Activated CD8-positive, alpha-beta T cell treated with anti-CD3 and anti-CD28 coated beads, Interleukin-2, amount 10 ng/mL, durations not matched to agents 7 days and 5 days (primary cell): ENCODE measurements at regions not wholly inside any gene's neighbourhood (a gene's known extent, or its start where the extent isn't known, plus 50 kb on each side); places are given as distances from the start of the nearest gene placed in this dataset.
"Not testable (repeated sequence)": the region's sequence is repeated elsewhere in the genome, so short reads cannot be mapped to it uniquely, and the experiment has no call there.

Experiments
- ATAC-seq: fragments of 150-1000 bp; cut with Tn5 transposase; one replicate; pipeline ENCODE4 v1.10.0; 2021; ENCODE audit warnings: moderate library complexity
- CTCF ChIA-PET: fragments of 350-600 bp; sonication (Branson Sonifier 250); formaldehyde crosslinking; loops from one replicate; lab custom pipeline; 2021; ENCODE audit warnings: antibody characterized with exemption; lab: Charles Lee
- POLR2A ChIA-PET: fragments of 350-600 bp; sonication (Branson Sonifier 250); formaldehyde crosslinking; loops from one replicate; lab custom pipeline; 2021; ENCODE audit warnings: antibody characterized with exemption; lab: Charles Lee
- DNase-seq: peaks from one replicate; pipeline ENCODE4 v3.0.0-alpha.2; 2020
- H3K27ac Mint-ChIP-seq: one replicate; pipeline ENCODE4 v1.8.0; 2021; ENCODE audit warnings: mild to moderate bottlenecking, mixed read lengths
- H3K27me3 Mint-ChIP-seq: one replicate; pipeline ENCODE4 v1.8.0; 2021; ENCODE audit warnings: low read depth, mixed read lengths
- H3K36me3 Mint-ChIP-seq: one replicate; pipeline ENCODE4 v1.8.0; 2021; ENCODE audit warnings: low read depth, mixed read lengths
- H3K4me1 Mint-ChIP-seq: one replicate; pipeline ENCODE4 v1.8.0; 2021; ENCODE audit warnings: low read depth, mixed read lengths
- H3K4me3 Mint-ChIP-seq: one replicate; pipeline ENCODE4 v1.8.0; 2021; ENCODE audit warnings: mild to moderate bottlenecking, mixed read lengths
- H3K9me3 Mint-ChIP-seq: one replicate; pipeline ENCODE4 v1.8.0; 2022; ENCODE audit warnings: mixed read lengths; ENCODE audit not compliant: insufficient read depth

GRCh38 chr10:30560326-30560725 lies 69.2 kb downstream of the LYZL2 start:
- Mint-ChIP-seq H3K4me1 (peaks cover 10% of the 10 kb centered on the region), H3K4me3 (no peak overlapping the region), H3K27me3 (peaks cover 14% of the 10 kb centered on the region), H3K27ac (no peak overlapping the region), H3K9me3 (no peaks in the 10 kb centered on the region), H3K36me3 (no peaks in the 10 kb centered on the region)
- DNase-seq, result no peak
- CTCF ChIA-PET, result interaction anchor here (1.1 to 1.4 kb wide), 3 partner anchors 22 to 146 kb away, joined by 3 to 4 read pairs (median 4); no protein-coding TSS in a partner anchor
- ATAC-seq, result no peak
- POLR2A ChIA-PET, result no interaction called here

- no peak overlapping the region for H3K27ac Mint-ChIP-seq
- no peaks in the 10 kb centered on the region for H3K36me3 Mint-ChIP-seq
- ChIA-PET POLR2A (no interaction called here), CTCF (interaction anchor here (0.7 to 1.4 kb wide), 4 partner anchors 23 to 145 kb away, joined by 3 to 4 read pairs (median 4); no protein-coding TSS in a partner anchor)
- DNase-seq (no peak), ATAC-seq (no peak)
- no peak overlapping the region for H3K4me3 Mint-ChIP-seq
- H3K27me3 Mint-ChIP-seq, result peaks cover 14% of the 10 kb centered on the region
- no peaks in the 10 kb centered on the region for H3K9me3 Mint-ChIP-seq
- H3K4me1 Mint-ChIP-seq, result peaks cover 13% of the 10 kb centered on the region
Observed at GRCh38 chr10:30559180-30559579, 70.4 kb downstream of the LYZL2 start.

GRCh38 chr10:30558411-30558810 lies 71.1 kb downstream of the LYZL2 start:
- no peaks in the 10 kb centered on the region for H3K9me3 Mint-ChIP-seq
- ChIA-PET POLR2A (no interaction called here), CTCF (no interaction called here)
- no peak overlapping the region for H3K27ac Mint-ChIP-seq
- H3K36me3 Mint-ChIP-seq, result no peaks in the 10 kb centered on the region
- H3K27me3 Mint-ChIP-seq, result peaks cover 13% of the 10 kb centered on the region
- DNase-seq (no peak), ATAC-seq (no peak)
- no peak overlapping the region for H3K4me3 Mint-ChIP-seq
- peaks cover 17% of the 10 kb centered on the region for H3K4me1 Mint-ChIP-seq

GRCh38 chr10:30557884-30558283 lies 71.7 kb downstream of the LYZL2 start:
- ChIA-PET CTCF (no interaction called here), POLR2A (no interaction called here)
- DNase-seq, result no peak
- ATAC-seq, result no peak
- no peaks in the 10 kb centered on the region for H3K36me3 Mint-ChIP-seq
- H3K9me3 Mint-ChIP-seq, result no peaks in the 10 kb centered on the region
- peaks cover 11% of the 10 kb centered on the region for H3K27me3 Mint-ChIP-seq
- H3K27ac Mint-ChIP-seq, result no peak overlapping the region
- no peak overlapping the region for H3K4me3 Mint-ChIP-seq
- peaks cover 15% of the 10 kb centered on the region for H3K4me1 Mint-ChIP-seq

- peaks cover 12% of the 10 kb centered on the region for H3K4me1 Mint-ChIP-seq
- DNase-seq, result no peak
- POLR2A ChIA-PET, result no interaction called here
Observed at GRCh38 chr10:30556189-30556588, 73.4 kb downstream of the LYZL2 start.

GRCh38 chr10:30555465-30555864 lies 74.1 kb downstream of the LYZL2 start:
- no peak overlapping the region for H3K4me3 Mint-ChIP-seq
- H3K27ac Mint-ChIP-seq, result no peak overlapping the region
- peaks cover 17% of the 10 kb centered on the region for H3K4me1 Mint-ChIP-seq
- ATAC-seq, result no peak
- CTCF ChIA-PET, result interaction anchor here (1.5 to 2.1 kb wide), 2 partner anchors 27 to 36 kb away, joined by 7 to 9 read pairs; no protein-coding TSS in a partner anchor
- DNase-seq, result no peak
- no peaks in the 10 kb centered on the region for H3K36me3 Mint-ChIP-seq
- peaks cover 5% of the 10 kb centered on the region for H3K27me3 Mint-ChIP-seq
- no peaks in the 10 kb centered on the region for H3K9me3 Mint-ChIP-seq
- POLR2A ChIA-PET, result no interaction called here

More at GRCh38 chr10:30556189-30556588, 73.4 kb downstream of the LYZL2 start:
- no peak for ATAC-seq
- Mint-ChIP-seq H3K4me3 (no peak overlapping the region), H3K27me3 (peaks cover 8% of the 10 kb centered on the region), H3K36me3 (no peaks in the 10 kb centered on the region), H3K27ac (no peak overlapping the region), H3K9me3 (no peaks in the 10 kb centered on the region)
- CTCF ChIA-PET, result interaction anchor here (0.5 to 2.1 kb wide), 4 partner anchors 26 to 303 kb away, joined by 3 to 9 read pairs (median 6); no protein-coding TSS in a partner anchor

- ChIA-PET CTCF (interaction anchor here (1.1 to 2.3 kb wide), 3 partner anchors 8 to 176 kb away, joined by 3 to 9 read pairs (median 3); no protein-coding TSS in a partner anchor), POLR2A (no interaction called here)
- H3K9me3 Mint-ChIP-seq, result no peaks in the 10 kb centered on the region
- no peak overlapping the region for H3K27ac Mint-ChIP-seq
- H3K4me1 Mint-ChIP-seq, result peaks cover 19% of the 10 kb centered on the region
- H3K4me3 Mint-ChIP-seq, result no peak overlapping the region
- peaks cover 5% of the 10 kb centered on the region for H3K27me3 Mint-ChIP-seq
- ATAC-seq, result no peak
- no peaks in the 10 kb centered on the region for H3K36me3 Mint-ChIP-seq
- DNase-seq, result no peak
Observed at GRCh38 chr10:30554440-30554825, 75.1 kb downstream of the LYZL2 start.

GRCh38 chr10:30553626-30554439 lies 75.7 kb downstream of the LYZL2 start:
- DNase-seq (no peak), ATAC-seq (no peak)
- peaks cover 19% of the 10 kb centered on the region for H3K4me1 Mint-ChIP-seq
- no peak overlapping the region for H3K27ac Mint-ChIP-seq
- H3K9me3 Mint-ChIP-seq, result no peaks in the 10 kb centered on the region
- H3K4me3 Mint-ChIP-seq, result no peak overlapping the region
- ChIA-PET CTCF (interaction anchor here (1.0 to 2.3 kb wide), 7 partner anchors 9 to 176 kb away, joined by 3 to 9 read pairs (median 3); no protein-coding TSS in a partner anchor), POLR2A (no interaction called here)
- H3K27me3 Mint-ChIP-seq, result peaks cover 5% of the 10 kb centered on the region
- H3K36me3 Mint-ChIP-seq, result no peaks in the 10 kb centered on the region

GRCh38 chr10:30553018-30553625 lies 76.4 kb downstream of the LYZL2 start:
- H3K4me3 Mint-ChIP-seq, result no peak overlapping the region
- POLR2A ChIA-PET, result no interaction called here
- peaks cover 19% of the 10 kb centered on the region for H3K4me1 Mint-ChIP-seq
- no peaks in the 10 kb centered on the region for H3K36me3 Mint-ChIP-seq
- H3K9me3 Mint-ChIP-seq, result no peaks in the 10 kb centered on the region
- H3K27me3 Mint-ChIP-seq, result peaks cover 5% of the 10 kb centered on the region
- ATAC-seq, result no peak
- no peak for DNase-seq
- CTCF ChIA-PET, result interaction anchor here (1.0 to 2.3 kb wide), 5 partner anchors 29 to 137 kb away, joined by 3 to 9 read pairs (median 3); no protein-coding TSS in a partner anchor
- no peak overlapping the region for H3K27ac Mint-ChIP-seq

GRCh38 chr10:30550967-30551815 lies 78.4 kb downstream of the LYZL2 start:
- Mint-ChIP-seq H3K4me3 (no peak overlapping the region), H3K36me3 (no peaks in the 10 kb centered on the region), H3K27me3 (peaks cover 4% of the 10 kb centered on the region), H3K9me3 (no peaks in the 10 kb centered on the region), H3K27ac (peak overlapping the region; percentile 31), H3K4me1 (peaks cover 19% of the 10 kb centered on the region)
- POLR2A ChIA-PET, result no interaction called here
- peak; percentile 31 for DNase-seq
- CTCF ChIA-PET, result no interaction called here
- ATAC-seq, result peak; percentile 30

GRCh38 chr10:30549134-30549687 lies 80.3 kb downstream of the LYZL2 start:
- H3K4me1 Mint-ChIP-seq, result peaks cover 16% of the 10 kb centered on the region
- POLR2A ChIA-PET, H3K9me3 Mint-ChIP-seq, H3K27me3 Mint-ChIP-seq, CTCF ChIA-PET, H3K36me3 Mint-ChIP-seq, ATAC-seq, DNase-seq, H3K27ac Mint-ChIP-seq, H3K4me3 Mint-ChIP-seq: not testable (repeated sequence)
